VCaP (cell line): ENCODE measurements at regions not wholly inside any gene's neighbourhood (a gene's known extent, or its start where the extent isn't known, plus 50 kb on each side); places are given as distances from the start of the nearest gene placed in this dataset.
"Not testable (repeated sequence)": the region's sequence is repeated elsewhere in the genome, so short reads cannot be mapped to it uniquely, and the experiment has no call there.

Experiments used
- H3K27ac ChIP-seq: fragments of 450-650 bp; 2 replicates; pipeline ENCODE4 v1.5.1; 2017
- CTCF ChIP-seq: fragments of 450-650 bp; conservative IDR thresholded peaks from 2 replicates; pipeline ENCODE4 v1.5.1; 2017; ENCODE audit warnings: mild to moderate bottlenecking, moderate library complexity

DNA sequence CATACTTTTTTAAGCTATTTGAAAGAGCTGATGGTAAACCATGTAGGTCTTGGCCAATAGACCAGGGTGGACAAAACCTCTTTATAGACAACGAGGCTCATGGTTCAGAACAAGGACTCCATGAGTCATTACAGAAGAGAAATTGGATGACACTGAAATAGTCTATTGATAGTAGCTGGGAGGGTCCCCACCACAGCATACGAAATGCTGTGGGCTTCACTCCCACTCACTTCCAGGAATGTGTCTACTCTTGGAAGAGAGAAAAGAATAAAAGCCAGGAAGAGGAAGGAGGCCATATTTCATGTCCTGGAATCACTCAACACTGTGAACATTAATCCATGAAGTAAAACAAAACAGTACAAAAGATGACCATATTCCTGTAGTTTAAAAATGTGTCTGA, 82.3 kb upstream of the MXRA5 start:
- TF ChIP-seq CTCF, result no peak
- H3K27ac ChIP-seq, result no peak overlapping the region

DNA sequence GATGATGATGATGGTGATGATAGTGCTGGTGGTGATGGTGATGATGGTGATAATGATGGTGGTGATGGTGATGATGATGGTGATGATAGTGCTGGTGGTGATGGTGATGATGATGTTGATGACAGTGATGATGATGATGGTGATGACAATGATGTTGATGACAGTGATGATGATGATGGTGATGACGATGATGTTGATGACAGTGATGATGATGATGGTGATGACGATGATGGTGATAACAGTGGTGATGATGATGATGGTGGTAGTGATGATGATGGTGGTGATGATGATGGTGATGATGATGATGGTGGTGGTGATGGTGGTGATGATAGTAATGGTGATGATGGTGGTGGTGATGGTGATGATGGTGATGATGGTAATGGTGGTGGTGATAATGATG, 80.1 kb upstream of the MXRA5 start:
- no peak overlapping the region for H3K27ac ChIP-seq
- TF ChIP-seq CTCF, result no peak

- H3K27ac ChIP-seq, result no peak overlapping the region
- TF ChIP-seq CTCF, result no peak
Measured at GRCh38 chrX:3425031-3425430, 78.6 kb upstream of the MXRA5 start.

GRCh38 chrX:3420316-3420715, 73.9 kb upstream of the MXRA5 start:
- H3K27ac ChIP-seq, result no peak overlapping the region
- no peak for TF ChIP-seq CTCF

DNA sequence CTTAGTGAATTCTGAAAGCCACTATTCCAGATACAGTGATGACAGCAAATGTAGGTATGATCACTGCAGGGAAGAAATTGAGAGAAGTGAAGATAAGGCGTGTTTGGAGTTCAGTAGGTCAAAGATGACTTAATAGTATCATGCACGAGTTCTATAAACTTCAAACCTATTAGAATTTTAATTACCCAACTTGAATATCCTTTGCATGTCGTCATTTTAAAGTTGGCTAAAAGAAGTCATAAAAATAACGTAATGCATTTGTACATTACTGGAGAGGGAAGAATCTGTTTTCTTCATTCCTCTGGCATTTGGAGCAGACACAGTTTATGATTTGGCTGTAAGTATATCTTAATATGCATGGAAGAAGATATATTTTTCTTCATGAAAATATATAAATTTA, 68.6 kb upstream of the MXRA5 start:
- TF ChIP-seq CTCF, result no peak
- no peak overlapping the region for H3K27ac ChIP-seq

DNA sequence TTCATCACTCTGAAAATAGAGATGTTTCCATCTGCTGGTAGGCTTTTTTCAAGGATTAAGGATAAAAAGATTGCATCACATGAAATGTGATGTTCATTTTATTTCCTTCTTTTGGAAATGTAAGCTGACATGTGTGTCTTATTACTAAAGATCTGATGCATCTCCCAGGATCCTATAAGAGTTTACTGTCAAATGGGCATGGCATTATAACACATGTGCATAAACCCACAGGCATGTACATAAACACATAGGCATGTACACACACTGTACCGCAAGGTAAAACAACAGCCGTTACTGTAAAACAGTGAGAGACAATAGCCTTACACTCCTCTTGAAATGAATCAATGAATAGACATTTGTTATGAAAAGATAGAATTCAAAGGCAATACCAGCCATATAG, 65.2 kb upstream of the MXRA5 start:
- not testable (repeated sequence) for H3K27ac ChIP-seq

- H3K27ac ChIP-seq, result not testable (repeated sequence)
Measured at GRCh38 chrX:3409936-3410335, 63.5 kb upstream of the MXRA5 start.

- no peak overlapping the region for H3K27ac ChIP-seq
- TF ChIP-seq CTCF, result no peak
Measured at GRCh38 chrX:3407781-3408180, 61.3 kb upstream of the MXRA5 start.

DNA sequence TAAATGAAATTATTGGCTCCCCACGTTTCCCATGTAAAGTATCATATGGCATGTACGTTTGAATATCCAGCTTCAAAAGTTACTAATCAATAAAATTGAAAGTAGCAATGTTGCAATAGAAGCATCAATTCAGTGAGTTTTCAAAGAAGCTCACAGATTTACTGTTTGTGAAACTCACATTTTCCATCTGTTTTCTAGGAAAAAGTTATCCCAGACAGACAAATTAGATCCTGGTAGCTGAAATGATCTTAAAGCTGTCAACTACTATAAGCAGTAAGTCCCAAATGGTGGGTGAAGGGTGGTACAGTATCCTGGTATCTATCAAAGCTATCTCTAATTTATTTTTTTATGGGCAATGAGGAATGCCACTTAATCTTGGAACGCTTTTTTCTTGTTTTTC, 60.7 kb upstream of the MXRA5 start:
- H3K27ac ChIP-seq, result no peak overlapping the region
- TF ChIP-seq CTCF, result no peak
